Suprapubic skin (tissue), 4 donors: ENCODE measurements at regions not wholly inside any gene's neighbourhood (a gene's known extent, or its start where the extent isn't known, plus 50 kb on each side); places are given as distances from the start of the nearest gene placed in this dataset.

Source experiments
- CTCF ChIP-seq, 2 donors: fragments of 200-600 bp in 1 of 2; fragments of 450-650 bp in 1 of 2; sonication (generic) in 1 of 2; IDR thresholded peaks; one replicate each; pipeline ENCODE4 v1.5.1; 2016 to 2019; ENCODE audit warnings: antibody characterized with exemption in 2 of 2, mild to moderate bottlenecking in 1 of 2, moderate library complexity in 1 of 2
- POLR2A ChIP-seq, 2 donors: fragments of 450-650 bp; IDR thresholded peaks; one replicate each; pipeline ENCODE4 v1.6.1; 2017; ENCODE audit warnings: antibody characterized with exemption in 2 of 2, mild to moderate bottlenecking in 2 of 2, moderate library complexity in 2 of 2
- POLR2AphosphoS5 ChIP-seq, 3 donors: sonication (generic); formaldehyde crosslinking; IDR thresholded peaks; one replicate each; pipeline ENCODE4 v1.6.1; 2017; ENCODE audit warnings: antibody characterized with exemption in 3 of 3

GRCh38 chr10:113368666-113369364 lies 184.0 kb upstream of the HABP2 start:
- TF ChIP-seq CTCF (IDR thresholded peaks at IDR 0.05), result no peak
- TF ChIP-seq POLR2AphosphoS5 (IDR thresholded peaks at IDR 0.05), result no peak
- no peak for TF ChIP-seq POLR2A (IDR thresholded peaks at IDR 0.05)
